K562 (cell line): ENCODE measurements at regions not wholly inside any gene's neighbourhood (a gene's known extent, or its start where the extent isn't known, plus 50 kb on each side); places are given as distances from the start of the nearest gene placed in this dataset.
A peak's percentile ranks its signal among the peaks of the same experiment; 100 is the strongest.
"Not testable (repeated sequence)": the region's sequence is repeated elsewhere in the genome, so short reads cannot be mapped to it uniquely, and the experiment has no call there.

ENCODE experiments used
- ATAC-seq: fragments of 200-7000 bp; cut with Tn5 transposase; 3 replicates; pipeline ENCODE4 v1.9.1; 2020; ENCODE audit warnings: moderate library complexity
- BruUV-seq: library from RNA; stranded (reverse); fragments of 400-500 nt; replicated peaks from 2 replicates; lab custom pipeline; 2021; lab: Mats Ljungman, UMichigan
- CTCF ChIA-PET: fragments of 300-600 bp; formaldehyde crosslinking; extraction: SDS; loops from one replicate; lab custom pipeline; 2021; ENCODE audit warnings: low intra/inter-chr PET ratio; lab: Yijun Ruan, JAX
- POLR2A ChIA-PET: fragments of 300-600, 350-650 bp; sonication (Branson Sonifier 250); formaldehyde crosslinking; extraction: SDS; loops from one replicate; lab custom pipeline; 2021; ENCODE audit warnings: antibody characterized with exemption, inconsistent platforms; lab: Yijun Ruan, JAX
- DNase-seq, 4 experiments: peaks; one replicate each; pipeline versions ENCODE4 v3.0.0 to v3.0.0-alpha.2; 2011 to 2018; ENCODE audit warnings: low spot score in 3 of 4, mixed read lengths in 3 of 4; ENCODE audit errors: extremely low read depth in 1 of 4
- FAIRE-seq: peaks from 2 replicates; lab custom pipeline; 2011; peaks lifted over from hg19 to GRCh38; lab: Jason Lieb, UNC
- H2AFZ ChIP-seq: 2 replicates; pipeline ENCODE4 v1.6.0; 2011; ENCODE audit warnings: low read depth, low read length, control low read depth, inconsistent platforms
- H3K27ac ChIP-seq: fragments of 200-600 bp; 3 replicates; pipeline ENCODE4 v1.8.0; 2011; ENCODE audit warnings: low read depth, mild to moderate bottlenecking, control low read depth, inconsistent platforms, low read length, moderate library complexity, mixed read lengths; ENCODE audit errors: extremely low read depth
- H3K27me3 ChIP-seq, 2 experiments: fragments of 300-600 bp in 1 of 2; 2 replicates in 1 of 2; 3 replicates in 1 of 2; pipeline versions ENCODE4 v1.6.0 to v1.8.0; 2011; ENCODE audit warnings: inconsistent platforms in 2 of 2, low read length in 2 of 2, mild to moderate bottlenecking in 1 of 2, mixed read lengths in 1 of 2, moderate library complexity in 1 of 2; ENCODE audit not compliant: control insufficient read depth in 2 of 2, insufficient read depth in 2 of 2
- H3K36me3 ChIP-seq: fragments of 300-600 bp; 3 replicates; pipeline ENCODE4 v1.8.0; 2011; ENCODE audit warnings: mild to moderate bottlenecking, low read length, inconsistent platforms; ENCODE audit not compliant: control insufficient read depth, insufficient read depth
- H3K4me1 ChIP-seq, 2 experiments: fragments of 200-600 bp in 1 of 2; replicated peaks in 1 of 2; 2 replicates in 1 of 2; 3 replicates in 1 of 2; pipeline versions ENCODE4 v1.5.1 to v1.8.0; 2011; ENCODE audit warnings: inconsistent platforms in 2 of 2, low read length in 2 of 2, mild to moderate bottlenecking in 1 of 2, mixed read lengths in 1 of 2, moderate library complexity in 1 of 2; ENCODE audit not compliant: control insufficient read depth in 2 of 2, insufficient read depth in 2 of 2
- H3K4me2 ChIP-seq: 2 replicates; pipeline ENCODE4 v1.6.1; 2011; ENCODE audit warnings: low read length, control low read depth, inconsistent platforms, mixed read lengths; ENCODE audit not compliant: insufficient read depth
- H3K4me3 ChIP-seq: fragments of 200-600 bp; sonication (generic), shearing (Covaris generic); 2 replicates; pipeline ENCODE4 v1.5.1; 2016; ENCODE audit warnings: control low read depth, inconsistent platforms
- H3K79me2 ChIP-seq: fragments of 200-600 bp; 3 replicates; pipeline ENCODE4 v1.8.0; 2011; ENCODE audit warnings: low read length, inconsistent platforms; ENCODE audit not compliant: control insufficient read depth, insufficient read depth
- H3K9ac ChIP-seq, 2 experiments: 2 replicates each; pipeline versions ENCODE4 v1.6.0 to v1.6.1; 2011; ENCODE audit warnings: low read depth in 2 of 2, low read length in 2 of 2, control low read depth in 1 of 2, inconsistent platforms in 1 of 2, mild to moderate bottlenecking in 1 of 2, mixed read lengths in 1 of 2; ENCODE audit not compliant: insufficient read depth in 1 of 2
- H3K9me1 ChIP-seq: one replicate; pipeline ENCODE4 v1.6.0; 2011; ENCODE audit warnings: inconsistent platforms, mild to moderate bottlenecking, low read length, moderate library complexity; ENCODE audit not compliant: control insufficient read depth, insufficient read depth
- H3K9me3 ChIP-seq: replicated peaks from 2 replicates; pipeline ENCODE4 v1.5.1; 2011; ENCODE audit warnings: low read depth, low read length, inconsistent platforms; ENCODE audit not compliant: control insufficient read depth, insufficient read depth
- H4K20me1 ChIP-seq: replicated peaks from 2 replicates; pipeline ENCODE4 v1.6.1; 2011; ENCODE audit warnings: low read length, inconsistent platforms, mixed read lengths; ENCODE audit not compliant: control insufficient read depth, insufficient read depth
- GABPB1 ChIP-seq: sonication (generic); formaldehyde crosslinking; IDR thresholded peaks from 2 replicates; pipeline ENCODE4 v1.8.0; 2022; ENCODE audit warnings: mild to moderate bottlenecking, missing genetic modification reagents
- MCM7 ChIP-seq, 2 experiments: fragments of 450-650 bp; IDR thresholded peaks; 2 replicates each; pipeline ENCODE4 v1.6.1; 2016 to 2018
- MYBL2 ChIP-seq, 2 experiments: fragments of 450-650 bp in 1 of 2; sonication (generic) in 1 of 2; formaldehyde crosslinking in 1 of 2; IDR thresholded peaks; 2 replicates each; pipeline versions ENCODE4 v1.6.1 to v1.8.1; 2017 to 2022; ENCODE audit warnings: borderline replicate concordance in 1 of 2, inconsistent platforms in 1 of 2, low read depth in 1 of 2, mild to moderate bottlenecking in 1 of 2, missing genetic modification reagents in 1 of 2, moderate library complexity in 1 of 2
- NCOR1 ChIP-seq: fragments of 450-650 bp; IDR thresholded peaks from 2 replicates; pipeline ENCODE4 v1.6.1; 2016; ENCODE audit warnings: mild to moderate bottlenecking, moderate library complexity
- PRPF4 ChIP-seq: fragments of 200-400 bp; formaldehyde crosslinking; IDR thresholded peaks from one replicate; pipeline ENCODE4 v1.6.1; 2017; ENCODE audit warnings: low read length, low read depth, mild to moderate bottlenecking; ENCODE audit not compliant: insufficient read depth, poor library complexity, severe bottlenecking
- SMARCB1 ChIP-seq: IDR thresholded peaks from 2 replicates; pipeline ENCODE4 v1.6.1; 2011; ENCODE audit warnings: improper control_type of control experiment, low read depth; ENCODE audit not compliant: insufficient read length
- U2AF1 ChIP-seq: fragments of 200-400 bp; formaldehyde crosslinking; optimal IDR thresholded peaks from 2 replicates; pipeline ENCODE3; 2017; ENCODE audit warnings: mild to moderate bottlenecking, low read depth, low read length, moderate library complexity
- ZNF444 ChIP-seq: fragments of 250-450 bp; sonication (Bioruptor Pico); IDR thresholded peaks from 2 replicates; pipeline ENCODE4 v1.4.0; 2020; ENCODE audit warnings: mild to moderate bottlenecking, moderate library complexity
- WGBS: fragments of 100-300 bp; shearing (Covaris generic); methylation state at CpG from one replicate; pipeline ENCODE4 v1.1.6; 2016; ENCODE audit warnings: low coverage, mixed read lengths; ENCODE audit not compliant: insufficient coverage; ENCODE audit errors: missing lambda C conversion rate; 5-methylcytosine and 5-hydroxymethylcytosine counted together
- in situ Hi-C: fragments of 300-500 bp; cut with MboI; formaldehyde crosslinking; loops from 4 replicates; pipeline ENCODE4 v1.15.0; 2018; ENCODE audit warnings: inconsistent platforms, mixed read lengths
- intact Hi-C: fragments of 100-400 bp; cut with micrococcal nuclease; formaldehyde crosslinking; loops from 2 replicates; pipeline ENCODE4 v1.14.2; 2022
- TF ChIP-seq, protein P1 (sequence below): fragments of 250-450 bp; sonication (Bioruptor Pico); IDR thresholded peaks from 2 replicates; pipeline ENCODE4 v1.9.0; 2021; ENCODE audit warnings: mild to moderate bottlenecking
- TF ChIP-seq, protein P2 (sequence below): fragments of 450-650 bp; IDR thresholded peaks from 2 replicates; pipeline ENCODE4 v1.6.1; 2017; ENCODE audit warnings: antibody characterized with exemption

DNA sequence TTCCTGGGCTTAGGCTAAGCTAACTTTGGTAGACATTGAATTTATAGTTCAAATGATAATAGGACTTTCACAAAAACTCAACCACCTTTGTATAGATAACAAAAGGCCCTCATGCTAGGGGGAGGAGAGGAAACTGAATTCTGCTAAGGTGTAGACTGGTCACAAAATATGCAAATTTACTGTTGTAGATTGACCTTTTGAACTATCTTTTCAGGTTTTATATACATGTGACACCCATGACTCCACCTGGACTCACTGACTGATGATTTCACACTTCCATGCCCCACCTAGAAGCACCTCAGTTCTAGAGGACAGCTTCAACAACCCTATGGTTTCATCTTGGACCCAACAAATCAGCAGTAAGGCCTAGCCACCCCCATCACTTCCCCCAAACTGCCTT, 165.7 kb downstream of the CEMIP2 start:
- CTCF ChIA-PET: no interaction called here
- no peak for ATAC-seq
- H2AFZ ChIP-seq: no peak overlapping the region
- DNase-seq: no peak
- POLR2A ChIA-PET: no interaction called here
- BruUV-seq: no TSS peak
- no peak overlapping the region for H3K4me2 ChIP-seq
- no peaks in the 10 kb centered on the region for H3K36me3 ChIP-seq
- H3K79me2 ChIP-seq: no peaks in the 10 kb centered on the region
- no peak overlapping the region for H3K4me3 ChIP-seq
- intact Hi-C loops: loop anchor here (10.0 kb wide), 1 partner anchor 318 kb away; no protein-coding TSS in a partner anchor
- no peak for FAIRE-seq
- TF ChIP-seq PRPF4: no peak
- TF ChIP-seq MYBL2 (IDR thresholded peaks at IDR 0.05; ENCODE audit: low read depth): no peak
- no peak for TF ChIP-seq MYBL2 (CRISPR knock-in tag; IDR thresholded peaks at IDR 0.05; ENCODE audit: borderline replicate concordance)
- TF ChIP-seq U2AF1: no peak
- TF ChIP-seq NCOR1: no peak
- TF ChIP-seq, protein P1, sequence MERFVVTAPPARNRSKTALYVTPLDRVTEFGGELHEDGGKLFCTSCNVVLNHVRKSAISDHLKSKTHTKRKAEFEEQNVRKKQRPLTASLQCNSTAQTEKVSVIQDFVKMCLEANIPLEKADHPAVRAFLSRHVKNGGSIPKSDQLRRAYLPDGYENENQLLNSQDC (CRISPR knock-in tag): no peak
- no peak for TF ChIP-seq SMARCB1
- TF ChIP-seq, protein P2, sequence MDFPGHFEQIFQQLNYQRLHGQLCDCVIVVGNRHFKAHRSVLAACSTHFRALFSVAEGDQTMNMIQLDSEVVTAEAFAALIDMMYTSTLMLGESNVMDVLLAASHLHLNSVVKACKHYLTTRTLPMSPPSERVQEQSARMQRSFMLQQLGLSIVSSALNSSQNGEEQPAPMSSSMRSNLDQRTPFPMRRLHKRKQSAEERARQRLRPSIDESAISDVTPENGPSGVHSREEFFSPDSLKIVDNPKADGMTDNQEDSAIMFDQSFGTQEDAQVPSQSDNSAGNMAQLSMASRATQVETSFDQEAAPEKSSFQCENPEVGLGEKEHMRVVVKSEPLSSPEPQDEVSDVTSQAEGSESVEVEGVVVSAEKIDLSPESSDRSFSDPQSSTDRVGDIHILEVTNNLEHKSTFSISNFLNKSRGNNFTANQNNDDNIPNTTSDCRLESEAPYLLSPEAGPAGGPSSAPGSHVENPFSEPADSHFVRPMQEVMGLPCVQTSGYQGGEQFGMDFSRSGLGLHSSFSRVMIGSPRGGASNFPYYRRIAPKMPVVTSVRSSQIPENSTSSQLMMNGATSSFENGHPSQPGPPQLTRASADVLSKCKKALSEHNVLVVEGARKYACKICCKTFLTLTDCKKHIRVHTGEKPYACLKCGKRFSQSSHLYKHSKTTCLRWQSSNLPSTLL: no peak
- no peak for TF ChIP-seq GABPB1 (CRISPR knock-in tag)
- TF ChIP-seq ZNF444 (CRISPR knock-in tag): no peak
- TF ChIP-seq MCM7 (IDR thresholded peaks at IDR 0.05): no peak
- H3K4me1 ChIP-seq: no peaks in the 10 kb centered on the region
- no peaks in the 10 kb centered on the region for H3K9me1 ChIP-seq
- no peaks in the 10 kb centered on the region for H3K27me3 ChIP-seq
- H3K9me3 ChIP-seq: no peaks in the 10 kb centered on the region
- no peak overlapping the region for H3K27ac ChIP-seq
- no peak overlapping the region for H3K9ac ChIP-seq
- H4K20me1 ChIP-seq: no peaks in the 10 kb centered on the region
- in situ Hi-C loops: no loop called here

DNA sequence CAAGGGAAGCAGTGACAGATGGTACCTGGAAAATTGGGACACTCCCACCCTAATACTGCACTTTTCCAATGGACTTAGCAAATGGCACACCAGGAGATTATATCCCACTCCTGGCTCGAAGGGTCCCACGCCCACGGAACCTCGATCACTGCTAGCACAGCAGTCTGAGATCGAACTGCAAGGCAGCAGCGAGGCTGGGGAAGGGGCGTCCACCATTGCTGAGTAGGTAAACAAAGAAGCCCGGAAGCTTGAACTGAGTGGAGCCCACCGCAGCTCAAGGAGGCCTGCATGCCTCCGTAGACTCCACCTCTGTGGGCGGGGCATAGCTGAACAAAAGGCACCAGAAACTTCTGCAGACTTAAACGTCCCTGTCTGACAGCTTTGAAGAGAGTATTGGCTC, 172.6 kb downstream of the CEMIP2 start:
- H3K27me3 ChIP-seq, H3K9me3 ChIP-seq, H3K79me2 ChIP-seq, BruUV-seq, H3K9ac ChIP-seq, intact Hi-C loops, H3K9me1 ChIP-seq, FAIRE-seq, in situ Hi-C loops, DNase-seq, H3K4me3 ChIP-seq, CTCF ChIA-PET, H2AFZ ChIP-seq, H3K27ac ChIP-seq, ATAC-seq, H4K20me1 ChIP-seq, H3K4me1 ChIP-seq, H3K36me3 ChIP-seq: not testable (repeated sequence)
- peak overlapping the region; percentile 24 for H3K4me2 ChIP-seq
- POLR2A ChIA-PET: interaction anchor here (1.1 kb wide), 1 partner anchor 15 kb away, joined by 4 read pairs; no protein-coding TSS in a partner anchor
- WGBS: 3% methylated on average over 7 of the region's 12 CpGs
